IMR-90 (cell line): ENCODE measurements at regions not wholly inside any gene's neighbourhood (a gene's known extent, or its start where the extent isn't known, plus 50 kb on each side); places are given as distances from the start of the nearest gene placed in this dataset.

Source experiments
- ATAC-seq: fragments of 200-7000 bp; cut with Tn5 transposase; 2 replicates; pipeline ENCODE4 v1.9.1; 2020; ENCODE audit warnings: low read depth, mild to moderate bottlenecking, moderate library complexity
- BruUV-seq: library from RNA; stranded (reverse); fragments of 400-500 nt; replicated peaks from 2 replicates; lab custom pipeline; 2021; lab: Mats Ljungman, UMichigan
- CTCF ChIA-PET: fragments of 300-600 bp; formaldehyde crosslinking; extraction: SDS; loops from one replicate; lab custom pipeline; 2021; ENCODE audit warnings: antibody characterized with exemption; lab: Yijun Ruan, JAX
- POLR2A ChIA-PET: fragments of 300-600 bp; sonication (Branson Sonifier 250); formaldehyde crosslinking; loops from one replicate; lab custom pipeline; 2022; ENCODE audit warnings: antibody characterized with exemption; ENCODE audit not compliant: unreplicated experiment; lab: Charles Lee
- DNase-seq: peaks from one replicate; pipeline ENCODE4 v3.0.0; 2013
- H2AFZ ChIP-seq: replicated peaks from 2 replicates; pipeline ENCODE3; 2013; ENCODE audit warnings: low read length, mild to moderate bottlenecking; ENCODE audit not compliant: poor library complexity
- H2AK5ac ChIP-seq: 2 replicates; pipeline ENCODE4 v1.6.1; 2013; ENCODE audit warnings: low read depth, low read length, inconsistent platforms
- H2AK9ac ChIP-seq: replicated peaks from 2 replicates; pipeline ENCODE3; 2013; ENCODE audit warnings: mild to moderate bottlenecking, low read depth, low read length, moderate library complexity; ENCODE audit not compliant: poor library complexity
- H2BK120ac ChIP-seq: 2 replicates; pipeline ENCODE4 v1.6.1; 2013; ENCODE audit warnings: low read depth, low read length, inconsistent platforms
- H2BK15ac ChIP-seq: 3 replicates; pipeline ENCODE4 v1.6.1; 2013; ENCODE audit warnings: low read depth, low read length, inconsistent platforms
- H2BK20ac ChIP-seq: 2 replicates; pipeline ENCODE4 v1.6.1; 2013; ENCODE audit warnings: low read depth, mild to moderate bottlenecking, inconsistent platforms, low read length, moderate library complexity
- H2BK5ac ChIP-seq: 2 replicates; pipeline ENCODE4 v1.6.1; 2013; ENCODE audit warnings: mild to moderate bottlenecking, low read depth, low read length, inconsistent platforms; ENCODE audit not compliant: poor library complexity, severe bottlenecking
- H3K14ac ChIP-seq: replicated peaks from 2 replicates; pipeline ENCODE4 v1.6.1; 2013; ENCODE audit warnings: low read depth, low read length, inconsistent platforms
- H3K18ac ChIP-seq: 2 replicates; pipeline ENCODE4 v1.6.1; 2013; ENCODE audit warnings: low read depth, low read length, control low read depth
- H3K23ac ChIP-seq: 2 replicates; pipeline ENCODE4 v1.6.1; 2013; ENCODE audit warnings: low read depth, low read length, inconsistent platforms
- H3K27ac ChIP-seq: 2 replicates; pipeline ENCODE4 v1.5.1; 2013; ENCODE audit warnings: mild to moderate bottlenecking, control low read depth, low read length; ENCODE audit not compliant: insufficient read depth
- H3K27me3 ChIP-seq: 2 replicates; pipeline ENCODE4 v1.6.1; 2013; ENCODE audit warnings: low read length; ENCODE audit not compliant: control insufficient read depth, insufficient read depth
- H3K36me3 ChIP-seq: 2 replicates; pipeline ENCODE4 v1.6.1; 2013; ENCODE audit warnings: low read length, mixed read lengths; ENCODE audit not compliant: control insufficient read depth, insufficient read depth
- H3K4ac ChIP-seq: 2 replicates; pipeline ENCODE4 v1.6.1; 2013; ENCODE audit warnings: low read depth, low read length, inconsistent platforms
- H3K4me1 ChIP-seq: 2 replicates; pipeline ENCODE4 v1.6.1; 2013; ENCODE audit warnings: low read length, mixed read lengths; ENCODE audit not compliant: control insufficient read depth, insufficient read depth
- H3K4me2 ChIP-seq: 2 replicates; pipeline ENCODE4 v1.6.1; 2013; ENCODE audit warnings: low read depth, mild to moderate bottlenecking, control low read depth, low read length, moderate library complexity
- H3K4me3 ChIP-seq: 2 replicates; pipeline ENCODE4 v1.5.1; 2013; ENCODE audit warnings: low read depth, mild to moderate bottlenecking, control low read depth, low read length, moderate library complexity; ENCODE audit not compliant: insufficient read depth
- H3K56ac ChIP-seq: 2 replicates; pipeline ENCODE4 v1.6.1; 2013; ENCODE audit warnings: low read length, inconsistent platforms; ENCODE audit not compliant: insufficient read depth; ENCODE audit errors: extremely low read depth
- H3K79me1 ChIP-seq, 2 experiments: 2 replicates each; pipeline ENCODE4 v1.6.1; 2013; ENCODE audit warnings: low read length in 2 of 2, inconsistent platforms in 1 of 2, low read depth in 1 of 2
- H3K9ac ChIP-seq: 2 replicates; pipeline ENCODE4 v1.6.1; 2013; ENCODE audit warnings: low read depth, low read length, control low read depth
- H3K9me1 ChIP-seq: 2 replicates; pipeline ENCODE4 v1.6.1; 2013; ENCODE audit warnings: low read length, inconsistent platforms; ENCODE audit not compliant: insufficient read depth
- H3K9me3 ChIP-seq: 2 replicates; pipeline ENCODE4 v1.6.1; 2013; ENCODE audit warnings: low read length; ENCODE audit not compliant: control insufficient read depth, insufficient read depth
- H4K20me1 ChIP-seq: 2 replicates; pipeline ENCODE4 v1.6.1; 2013; ENCODE audit warnings: low read length, inconsistent platforms; ENCODE audit not compliant: insufficient read depth
- H4K5ac ChIP-seq: 2 replicates; pipeline ENCODE4 v1.6.1; 2013; ENCODE audit warnings: mild to moderate bottlenecking, low read depth, low read length, control low read depth
- H4K8ac ChIP-seq, 2 experiments: 2 replicates each; pipeline ENCODE4 v1.6.1; 2013; ENCODE audit warnings: low read depth in 2 of 2, low read length in 2 of 2, control low read depth in 1 of 2, inconsistent platforms in 1 of 2
- H4K91ac ChIP-seq: 2 replicates; pipeline ENCODE4 v1.6.1; 2013; ENCODE audit warnings: low read depth, low read length, inconsistent platforms; ENCODE audit not compliant: insufficient read depth
- CHD1 ChIP-seq: IDR thresholded peaks from 2 replicates; pipeline ENCODE4 v1.6.1; 2012; ENCODE audit warnings: low read depth, low read length, improper control_type of control experiment
- NFE2L2 ChIP-seq: fragments of 150-350 bp; IDR thresholded peaks from 2 replicates; pipeline ENCODE4 v1.6.1; 2016; ENCODE audit warnings: low read depth, mild to moderate bottlenecking, low read length
- RAD21 ChIP-seq: IDR thresholded peaks from 2 replicates; pipeline ENCODE4 v1.6.1; 2012; ENCODE audit warnings: low read length, improper control_type of control experiment
- RCOR1 ChIP-seq: IDR thresholded peaks from 2 replicates; pipeline ENCODE4 v1.6.1; 2012; ENCODE audit warnings: mild to moderate bottlenecking, low read length, improper control_type of control experiment; ENCODE audit not compliant: insufficient replicate concordance
- dilution Hi-C: fragments of 300-500 bp; cut with HindIII; formaldehyde crosslinking; loops from one replicate; pipeline ENCODE4 v1.14.3; 2018; ENCODE audit warnings: low sequenced_read_pairs; ENCODE audit not compliant: unreplicated experiment
- in situ Hi-C: fragments of 300-500 bp; cut with MboI; formaldehyde crosslinking; loops from 3 replicates; pipeline ENCODE4 v1.14.3; 2019; ENCODE audit warnings: low sequenced_read_pairs, inconsistent platforms, mixed read lengths
- intact Hi-C: fragments of 100-400 bp; cut with micrococcal nuclease; formaldehyde crosslinking; loops from 2 replicates; pipeline ENCODE4 v1.10.0; 2022

DNA sequence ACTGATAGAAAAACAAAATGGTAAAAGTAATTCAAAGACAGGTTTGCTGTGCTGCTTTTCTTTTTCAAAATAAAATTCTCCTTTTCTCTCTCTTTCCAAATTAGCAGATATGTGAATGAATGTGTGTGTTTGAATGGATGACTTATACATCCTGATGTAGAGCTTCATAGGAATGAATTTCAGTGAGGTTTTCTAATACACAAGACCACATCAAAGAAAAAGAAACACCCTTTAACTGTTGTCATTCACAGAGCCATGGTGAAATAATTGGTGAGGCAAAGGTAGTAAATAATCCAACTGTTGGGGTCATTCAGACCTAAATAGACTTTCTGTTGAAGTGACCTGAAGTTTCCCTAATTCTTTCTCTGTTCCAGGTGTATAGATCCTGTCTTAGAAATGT is 139.1 kb upstream of the ZPLD1 start:
- H2BK5ac ChIP-seq = no peak overlapping the region
- H3K23ac ChIP-seq = no peak overlapping the region
- intact Hi-C loops = no loop called here
- H2BK15ac ChIP-seq = no peak overlapping the region
- no peak overlapping the region for H3K14ac ChIP-seq
- H2AK5ac ChIP-seq = no peak overlapping the region
- no peak overlapping the region for H4K91ac ChIP-seq
- no peaks in the 10 kb centered on the region for H3K36me3 ChIP-seq
- no peak overlapping the region for H4K5ac ChIP-seq
- H3K4me3 ChIP-seq = no peak overlapping the region
- no peak for TF ChIP-seq CHD1
- TF ChIP-seq RCOR1 = no peak
- no peak for TF ChIP-seq NFE2L2
- no peak for TF ChIP-seq RAD21
- BruUV-seq = no TSS peak
- ChIA-PET POLR2A (no interaction called here), CTCF (no interaction called here)
- H3K56ac ChIP-seq = no peak overlapping the region
- ATAC-seq (no peak), DNase-seq (no peak)
- H2AK9ac ChIP-seq = no peak overlapping the region
- no peaks in the 10 kb centered on the region for H3K9me1 ChIP-seq
- no peak overlapping the region for H2BK120ac ChIP-seq
- no peak overlapping the region for H3K9ac ChIP-seq
- dilution Hi-C loops = no loop called here
- no peak overlapping the region for H3K18ac ChIP-seq
- no peaks in the 10 kb centered on the region for H3K4me1 ChIP-seq
- in situ Hi-C loops = no loop called here
- no peak overlapping the region for H2BK20ac ChIP-seq
- no peaks in the 10 kb centered on the region for H3K9me3 ChIP-seq
- no peak overlapping the region for H3K4ac ChIP-seq
- H3K4me2 ChIP-seq = no peak overlapping the region
- H3K27me3 ChIP-seq = peaks cover 1% of the 10 kb centered on the region; the same call in 1 of the 2 replicates
- H3K79me1 ChIP-seq = no peaks in the 10 kb centered on the region
- no peaks in the 10 kb centered on the region for H4K20me1 ChIP-seq
- H4K8ac ChIP-seq = no peak overlapping the region
- H2AFZ ChIP-seq = no peak overlapping the region
- no peak overlapping the region for H3K27ac ChIP-seq
